Urothelium cell line (cell line): ENCODE measurements at regions not wholly inside any gene's neighbourhood (a gene's known extent, or its start where the extent isn't known, plus 50 kb on each side); places are given as distances from the start of the nearest gene placed in this dataset.
A peak's percentile ranks its signal among the peaks of the same experiment; 100 is the strongest.
"Not testable (repeated sequence)": the region's sequence is repeated elsewhere in the genome, so short reads cannot be mapped to it uniquely, and the experiment has no call there.

Source experiments
- DNase-seq: peaks from one replicate; pipeline ENCODE4 v3.0.0; 2011; ENCODE audit warnings: low spot score, mixed read lengths
- FAIRE-seq: peaks from 2 replicates; lab custom pipeline; 2011; peaks lifted over from hg19 to GRCh38; lab: Jason Lieb, UNC

DNA sequence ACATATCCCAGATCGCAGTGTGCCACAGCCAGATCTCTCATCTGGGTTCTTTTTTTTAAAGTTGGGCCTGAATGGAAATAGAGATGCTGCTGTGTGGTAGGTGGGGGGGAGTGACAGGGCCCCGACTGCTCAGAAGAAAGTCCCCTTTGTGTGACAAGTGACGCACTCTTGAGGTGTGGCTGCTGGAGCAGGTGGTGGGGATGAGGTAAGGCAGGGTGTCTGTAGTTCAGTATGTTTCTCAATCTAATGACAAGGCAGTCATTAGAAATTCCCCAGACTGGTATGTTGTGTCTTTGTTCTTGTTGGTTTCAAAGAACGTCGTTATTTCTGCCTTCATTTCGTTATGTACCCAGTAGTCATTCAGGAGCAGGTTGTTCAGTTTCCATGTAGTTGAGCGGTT, 128.8 kb upstream of the TACR1 start:
- FAIRE-seq = no peak
- DNase-seq = no peak

GRCh38 chr2:75327334-75327733, 128.0 kb upstream of the TACR1 start:
- FAIRE-seq (no peak), DNase-seq (no peak)

DNA sequence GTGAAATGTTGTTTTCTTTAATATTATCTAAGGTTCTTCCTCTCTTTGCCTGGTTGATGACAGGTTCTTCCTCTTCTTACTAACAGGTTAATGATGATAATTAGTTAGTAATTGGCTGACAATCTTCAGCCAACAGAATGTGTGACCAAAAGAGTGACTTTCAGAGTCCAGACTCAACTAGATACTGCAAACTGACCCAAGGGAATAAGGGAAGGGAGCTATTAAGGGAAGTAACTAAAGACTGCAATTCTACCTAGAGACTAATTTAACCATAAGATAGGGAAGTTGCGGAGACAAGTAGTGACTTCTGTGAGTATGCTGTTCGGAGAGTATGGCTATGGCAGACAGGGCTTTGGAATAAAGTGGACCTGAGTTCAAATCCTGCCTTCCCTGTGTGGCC, 127.3 kb upstream of the TACR1 start:
- FAIRE-seq (no peak), DNase-seq (no peak)

GRCh38 chr2:75325594-75325993, 126.3 kb upstream of the TACR1 start:
- FAIRE-seq = no peak
- DNase-seq = no peak

DNA sequence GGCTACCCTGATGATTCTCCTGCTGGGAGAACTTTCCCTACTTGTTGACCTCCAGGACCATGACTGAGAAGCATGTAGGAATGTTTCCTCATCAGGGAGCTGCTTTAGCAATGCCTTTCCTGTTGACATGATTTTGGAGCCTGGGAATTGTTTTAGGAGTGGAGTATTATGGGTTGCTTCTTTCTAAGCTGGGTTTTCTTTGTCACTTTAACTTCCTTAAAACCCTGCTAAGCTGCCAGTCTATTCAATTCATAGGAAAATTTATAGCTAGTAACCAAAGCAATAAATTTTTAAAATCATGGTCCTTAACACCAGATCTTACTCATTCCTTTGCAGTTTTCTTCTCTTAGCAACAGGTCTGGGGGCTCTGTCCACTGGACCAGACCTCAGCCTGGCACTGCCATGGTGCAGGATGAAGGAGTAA, 125.6 kb upstream of the TACR1 start:
- no peak for FAIRE-seq
- DNase-seq = no peak

DNA sequence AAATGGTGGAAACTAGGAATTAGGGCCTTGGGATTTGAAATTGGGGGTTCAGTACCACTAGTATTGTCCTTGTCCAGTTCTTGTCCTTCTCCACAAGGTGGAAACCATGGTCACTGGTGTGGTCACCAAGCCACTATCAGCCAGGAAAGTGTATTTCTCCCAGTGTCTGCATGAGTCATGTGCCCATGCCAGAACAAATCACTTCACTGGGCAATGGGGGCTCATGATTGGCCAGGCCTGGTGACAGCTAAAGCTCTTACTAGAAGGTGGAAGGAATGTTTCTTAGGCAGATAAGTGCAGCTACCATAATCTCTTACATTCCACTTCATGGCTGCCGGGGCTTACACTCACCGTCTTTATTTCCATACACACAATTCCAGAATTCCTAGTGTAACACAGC, 124.8 kb upstream of the TACR1 start:
- DNase-seq = no peak
- FAIRE-seq = peak; percentile 23

DNA sequence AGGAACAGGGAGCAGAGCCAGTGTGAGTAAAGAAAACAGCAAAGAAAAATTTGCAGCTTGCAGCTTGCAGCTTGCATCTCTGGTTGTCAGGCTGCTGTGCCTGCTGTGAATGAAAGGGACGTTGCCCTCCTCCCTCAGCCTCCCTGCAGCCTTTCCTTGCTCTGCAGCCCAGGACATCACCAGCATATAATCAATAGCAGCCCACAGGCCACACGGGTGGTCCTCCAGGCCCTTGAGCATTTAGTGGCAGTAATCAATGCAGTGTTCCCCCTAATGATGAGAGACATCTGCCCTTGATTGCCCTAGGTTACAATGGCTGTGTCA, 122.2 kb upstream of the TACR1 start:
- FAIRE-seq = no peak
- DNase-seq = no peak

DNA sequence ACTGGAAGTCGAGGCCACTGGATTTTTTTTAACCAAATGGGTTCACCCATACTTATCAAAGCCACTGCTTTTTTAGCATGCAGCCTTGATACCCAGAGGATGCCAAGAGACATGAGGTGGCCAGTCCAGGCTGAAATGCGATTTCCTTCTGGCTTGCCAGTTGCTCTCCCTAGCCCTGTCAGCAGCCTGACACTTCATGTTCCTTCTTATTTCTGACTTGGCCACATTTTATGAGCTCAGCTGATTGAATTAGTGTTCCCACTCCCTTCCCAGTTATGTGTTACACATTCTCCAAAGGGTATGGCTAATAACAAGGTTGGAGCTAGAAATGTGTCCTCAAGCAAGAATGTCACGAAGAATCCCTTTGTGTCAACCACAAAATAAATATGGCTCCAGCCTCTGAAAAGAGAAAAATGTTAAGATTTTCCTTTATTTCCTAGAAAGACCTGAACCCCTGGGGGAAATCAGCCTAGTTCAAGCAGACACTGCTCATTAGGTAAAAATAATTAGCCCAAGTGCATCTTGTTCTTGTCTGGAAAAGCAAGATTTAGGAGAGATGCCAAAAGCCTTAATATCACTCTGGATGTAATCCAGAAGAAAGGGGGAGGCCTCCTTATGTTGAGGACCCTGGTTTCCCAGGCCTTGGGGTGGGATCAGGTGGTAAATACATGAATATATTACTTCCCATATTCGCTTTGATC, 121.7 kb upstream of the TACR1 start:
- no peak for FAIRE-seq

GRCh38 chr2:75319951-75320350, 120.6 kb upstream of the TACR1 start:
- no peak for DNase-seq

More for the DNA sequence above, 121.7 kb upstream of the TACR1 start:
- DNase-seq = no peak

GRCh38 chr2:75317802-75318201, 118.5 kb upstream of the TACR1 start:
- FAIRE-seq (no peak), DNase-seq (no peak)

More at GRCh38 chr2:75319951-75320350, 120.6 kb upstream of the TACR1 start:
- FAIRE-seq = no peak

DNA sequence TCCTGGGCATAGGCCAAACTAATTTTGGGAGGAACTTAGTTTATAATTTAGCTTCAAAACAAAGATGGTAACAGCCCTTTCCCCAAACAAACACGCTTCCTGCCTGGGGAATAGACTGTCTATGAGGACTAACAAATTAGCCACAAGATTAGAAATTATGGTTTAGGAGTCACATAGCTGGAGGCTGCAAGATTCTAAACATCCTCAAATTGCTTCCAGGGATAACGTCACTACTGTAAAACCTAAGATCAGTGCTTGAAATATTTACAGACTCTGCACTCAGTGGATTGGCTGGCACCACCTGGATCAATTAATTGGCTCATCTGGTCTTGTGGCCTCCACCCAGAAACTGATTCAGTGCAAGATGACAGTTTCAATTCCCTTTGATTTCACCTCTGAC, 118.0 kb upstream of the TACR1 start:
- DNase-seq (no peak), FAIRE-seq (no peak)

- FAIRE-seq (no peak), DNase-seq (no peak)
Measured at GRCh38 chr2:75315436-75315835, 116.1 kb upstream of the TACR1 start.

GRCh38 chr2:75311993-75312392, 112.7 kb upstream of the TACR1 start:
- no peak for FAIRE-seq

GRCh38 chr2:75311521-75311920, 112.2 kb upstream of the TACR1 start:
- DNase-seq (no peak), FAIRE-seq (no peak)

More at GRCh38 chr2:75311993-75312392, 112.7 kb upstream of the TACR1 start:
- no peak for DNase-seq

DNA sequence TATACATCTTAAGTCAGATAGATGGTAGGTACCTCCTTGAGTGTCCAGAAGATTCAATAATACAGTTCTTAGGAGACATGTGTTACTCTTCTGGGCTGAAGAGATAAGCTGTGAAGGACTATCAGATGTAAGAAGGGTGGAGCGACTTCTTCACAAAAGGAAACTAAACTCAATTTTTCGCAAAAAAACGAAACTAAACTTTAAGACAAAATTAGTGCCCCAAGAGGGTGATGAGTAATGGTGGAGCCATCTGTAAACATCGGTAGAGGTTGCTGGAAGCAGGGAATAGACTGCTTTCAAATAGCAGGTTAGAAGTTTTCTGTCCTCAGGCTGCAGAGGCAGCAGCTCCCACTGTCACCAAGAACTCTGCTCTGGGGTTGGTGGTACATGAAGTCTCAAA, 111.6 kb upstream of the TACR1 start:
- no peak for DNase-seq
- FAIRE-seq = no peak

GRCh38 chr2:75309596-75310463, 110.5 kb upstream of the TACR1 start:
- DNase-seq (no peak), FAIRE-seq (no peak)

DNA sequence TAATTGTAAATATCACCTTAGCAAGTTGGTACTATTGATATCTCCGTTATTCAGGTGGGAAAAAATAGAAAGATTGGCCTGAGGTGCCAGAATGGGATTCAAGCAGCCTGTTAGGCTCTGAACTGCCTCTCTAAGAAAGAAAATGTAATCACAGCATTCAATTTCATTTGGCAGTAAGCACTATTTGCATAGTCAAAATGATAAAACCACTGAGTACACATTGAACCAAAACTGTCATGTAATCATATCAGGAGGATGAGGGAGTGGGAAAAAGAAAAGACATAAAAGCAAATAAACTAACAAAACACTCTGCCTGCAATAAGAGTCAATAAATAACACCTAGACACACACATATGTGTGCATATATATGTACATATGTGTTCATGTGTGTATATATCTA, 103.9 kb upstream of the TACR1 start:
- DNase-seq (no peak), FAIRE-seq (no peak)

DNA sequence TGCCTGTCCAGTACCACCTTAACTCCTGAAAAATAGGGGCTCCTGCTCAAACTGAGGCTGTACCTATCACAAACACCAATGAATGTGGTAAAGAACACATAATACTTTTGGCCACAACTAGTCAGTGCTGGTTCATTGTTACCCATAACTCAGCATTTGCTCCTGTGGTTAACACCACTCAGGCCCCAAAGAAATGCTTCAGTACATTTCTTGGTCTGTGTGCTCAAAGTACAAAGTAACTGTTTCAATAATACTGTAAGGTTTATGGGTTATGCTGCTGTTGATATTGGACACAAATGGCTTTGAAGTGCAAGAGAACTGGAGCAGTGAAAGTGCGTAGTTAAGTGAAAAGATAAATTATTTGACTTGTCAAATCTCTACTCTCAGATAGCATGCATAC, 95.0 kb upstream of the TACR1 start:
- DNase-seq (no peak), FAIRE-seq (peak; percentile 27)

DNA sequence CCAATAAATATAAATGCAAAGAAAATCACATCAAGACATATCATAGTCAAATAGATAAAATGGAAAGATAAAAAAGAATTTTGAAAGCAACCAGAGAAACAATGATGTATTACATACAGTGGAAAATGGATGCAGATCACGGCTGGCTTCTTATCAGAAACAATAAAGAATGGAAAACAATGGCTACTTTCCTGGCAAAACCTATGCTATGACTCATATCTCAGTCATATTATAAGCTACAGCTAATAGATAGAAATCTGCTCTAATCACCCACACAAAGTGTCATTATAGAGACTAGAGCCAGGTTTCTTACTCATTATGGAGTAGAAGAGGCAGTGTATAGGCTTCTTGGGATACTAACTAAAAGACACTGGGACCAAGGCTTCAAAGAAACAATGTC, 93.5 kb upstream of the TACR1 start:
- DNase-seq (peak; percentile 27), FAIRE-seq (no peak)

GRCh38 chr2:75290600-75291150, 91.4 kb upstream of the TACR1 start:
- FAIRE-seq = peak; percentile 40
- DNase-seq = no peak

DNA sequence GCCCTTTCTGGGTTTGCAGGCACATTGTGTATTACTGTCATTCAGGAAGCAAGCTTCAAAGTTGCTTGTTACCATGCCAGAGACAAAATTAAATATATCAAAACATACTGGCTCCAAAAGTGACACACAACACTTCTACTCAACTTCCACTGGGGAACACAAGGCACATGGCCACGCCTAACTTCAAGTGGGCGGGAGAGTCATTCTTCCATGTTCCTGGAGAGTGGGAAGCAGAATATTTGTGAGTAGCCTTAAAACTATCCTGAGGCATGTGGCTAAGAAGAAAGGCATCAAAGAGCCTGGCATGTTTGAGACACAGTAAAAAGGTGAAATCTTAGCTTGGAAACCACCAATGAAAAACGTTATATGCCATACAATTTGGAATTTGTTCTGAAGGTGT, 90.5 kb upstream of the TACR1 start:
- DNase-seq = no peak
- FAIRE-seq = no peak

DNA sequence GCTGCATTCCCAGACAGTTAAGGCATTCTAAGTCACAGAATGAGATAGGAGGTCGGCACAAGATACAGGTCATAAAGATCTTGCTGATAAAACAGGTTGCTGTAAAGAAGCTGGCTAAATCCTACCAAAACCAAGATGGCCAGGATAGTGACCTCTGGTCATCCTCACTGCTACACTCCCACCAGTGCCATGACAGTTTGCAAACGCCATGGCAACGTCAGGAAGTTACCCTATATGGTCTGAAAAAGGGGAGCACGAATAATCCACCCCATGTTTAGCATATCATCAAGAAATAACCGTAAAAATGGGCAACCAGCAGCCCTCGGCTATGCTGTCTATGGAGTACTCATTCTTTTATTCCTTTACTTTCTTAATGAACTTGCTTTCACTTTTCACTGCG, 89.9 kb upstream of the TACR1 start:
- FAIRE-seq, DNase-seq: not testable (repeated sequence)
